ENCODE measurements at regions not wholly inside any gene's neighbourhood (a gene's known extent, or its start where the extent isn't known, plus 50 kb on each side); places are given as distances from the start of the nearest gene placed in this dataset.
A peak's percentile ranks its signal among the peaks of the same experiment; 100 is the strongest.

DNA sequence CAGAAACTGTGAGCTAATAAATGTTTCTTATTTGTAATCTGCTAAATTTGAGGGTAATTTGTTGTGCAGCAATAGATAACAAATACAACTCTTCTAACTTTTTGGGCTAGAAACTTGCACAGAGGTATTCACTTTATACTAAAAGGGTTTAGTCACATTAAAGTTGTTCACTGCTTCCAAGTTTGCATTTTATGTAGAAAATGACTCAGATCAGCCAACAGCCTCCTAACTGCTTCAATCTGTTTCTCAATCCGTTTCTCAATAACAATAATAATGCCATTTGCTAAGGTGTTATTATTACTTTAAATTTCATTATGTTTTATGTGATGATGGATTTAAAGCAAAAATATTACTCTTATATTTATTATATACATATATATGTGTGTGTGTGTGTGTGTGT, 213.9 kb downstream of the CENPW start:
- Mint-ChIP-seq H3K9me3 (ENCODE audit: unreplicated experiment) (no peaks in the 10 kb centered on the region), H3K36me3 (ENCODE audit: low read depth, unreplicated experiment) (no peaks in the 10 kb centered on the region), H3K27ac (ENCODE audit: unreplicated experiment) (no peak overlapping the region), H3K4me3 (ENCODE audit: unreplicated experiment) (no peak overlapping the region), H3K27me3 (ENCODE audit: low read depth, unreplicated experiment) (peaks cover 4% of the 10 kb centered on the region), H3K4me1 (ENCODE audit: low read depth, unreplicated experiment) (no peaks in the 10 kb centered on the region)
- H3K9ac ChIP-seq (ENCODE audit: low read length) = no peak overlapping the region
- H3K9me3 ChIP-seq (ENCODE audit: insufficient read depth, low read depth, low read length) = no peaks in the 10 kb centered on the region
- no peaks in the 10 kb centered on the region for H3K4me1 ChIP-seq (ENCODE audit: insufficient read depth, low read length)
- H3K4me2 ChIP-seq (ENCODE audit: low read length) = no peak overlapping the region
- FAIRE-seq (no peak), DNase-seq (ENCODE audit: low read depth) (no peak)
- H2AFZ ChIP-seq (ENCODE audit: low read depth, low read length) = no peak overlapping the region
- TF ChIP-seq, protein P1, sequence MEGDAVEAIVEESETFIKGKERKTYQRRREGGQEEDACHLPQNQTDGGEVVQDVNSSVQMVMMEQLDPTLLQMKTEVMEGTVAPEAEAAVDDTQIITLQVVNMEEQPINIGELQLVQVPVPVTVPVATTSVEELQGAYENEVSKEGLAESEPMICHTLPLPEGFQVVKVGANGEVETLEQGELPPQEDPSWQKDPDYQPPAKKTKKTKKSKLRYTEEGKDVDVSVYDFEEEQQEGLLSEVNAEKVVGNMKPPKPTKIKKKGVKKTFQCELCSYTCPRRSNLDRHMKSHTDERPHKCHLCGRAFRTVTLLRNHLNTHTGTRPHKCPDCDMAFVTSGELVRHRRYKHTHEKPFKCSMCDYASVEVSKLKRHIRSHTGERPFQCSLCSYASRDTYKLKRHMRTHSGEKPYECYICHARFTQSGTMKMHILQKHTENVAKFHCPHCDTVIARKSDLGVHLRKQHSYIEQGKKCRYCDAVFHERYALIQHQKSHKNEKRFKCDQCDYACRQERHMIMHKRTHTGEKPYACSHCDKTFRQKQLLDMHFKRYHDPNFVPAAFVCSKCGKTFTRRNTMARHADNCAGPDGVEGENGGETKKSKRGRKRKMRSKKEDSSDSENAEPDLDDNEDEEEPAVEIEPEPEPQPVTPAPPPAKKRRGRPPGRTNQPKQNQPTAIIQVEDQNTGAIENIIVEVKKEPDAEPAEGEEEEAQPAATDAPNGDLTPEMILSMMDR (IDR thresholded peaks at IDR 0.05; ENCODE audit: insufficient read depth, low read depth, low read length) = no peak
- no peak for TF ChIP-seq EZH2 (IDR thresholded peaks at IDR 0.05; ENCODE audit: insufficient read depth, low read length)
- no peaks in the 10 kb centered on the region for H3K79me2 ChIP-seq (ENCODE audit: insufficient read depth, low read length)
- no peak overlapping the region for H3K27ac ChIP-seq (ENCODE audit: low read depth, low read length)
- H3K4me3 ChIP-seq (ENCODE audit: insufficient read depth, low read depth, low read length) = no peak overlapping the region
- no peaks in the 10 kb centered on the region for H4K20me1 ChIP-seq (ENCODE audit: insufficient read depth, low read length)
- no peaks in the 10 kb centered on the region for H3K27me3 ChIP-seq (ENCODE audit: insufficient read depth, low read length)
- no peaks in the 10 kb centered on the region for H3K36me3 ChIP-seq (ENCODE audit: insufficient read depth, low read length)

DNA sequence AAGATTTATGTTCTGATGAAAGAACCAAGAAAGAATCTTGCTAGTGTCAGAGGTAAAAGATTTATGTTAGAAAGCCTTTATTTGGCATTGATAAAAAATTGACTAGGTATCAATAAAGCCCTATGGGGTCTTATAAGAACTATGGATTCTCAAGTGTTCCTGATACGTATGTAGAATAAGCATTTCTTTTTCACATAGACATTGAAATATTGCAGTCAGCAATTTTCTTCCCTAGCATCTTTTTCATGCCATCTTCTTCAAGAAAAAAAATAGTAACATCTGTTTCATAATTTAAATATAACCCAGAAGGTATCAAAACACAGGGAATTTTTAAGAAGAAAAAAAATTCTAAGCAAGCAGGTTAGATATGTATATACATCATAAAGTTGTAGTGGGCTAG, 230.6 kb downstream of the CENPW start:
- Histone ChIP-seq H3K9me3 (ENCODE audit: insufficient read depth, low read depth, low read length) (no peaks in the 10 kb centered on the region), H3K9ac (ENCODE audit: low read length) (no peak overlapping the region), H3K4me3 (ENCODE audit: insufficient read depth, low read depth, low read length) (no peak overlapping the region), H3K4me2 (ENCODE audit: low read length) (no peak overlapping the region), H2AFZ (ENCODE audit: low read depth, low read length) (no peak overlapping the region), H3K36me3 (ENCODE audit: insufficient read depth, low read length) (no peaks in the 10 kb centered on the region), H3K79me2 (ENCODE audit: insufficient read depth, low read length) (no peaks in the 10 kb centered on the region), H3K27ac (ENCODE audit: low read depth, low read length) (no peak overlapping the region), H3K27me3 (ENCODE audit: insufficient read depth, low read length) (no peaks in the 10 kb centered on the region), H4K20me1 (ENCODE audit: insufficient read depth, low read length) (no peaks in the 10 kb centered on the region), H3K4me1 (ENCODE audit: insufficient read depth, low read length) (no peaks in the 10 kb centered on the region)
- no peaks in the 10 kb centered on the region for H3K36me3 Mint-ChIP-seq (ENCODE audit: low read depth, unreplicated experiment)
- H3K9me3 Mint-ChIP-seq (ENCODE audit: unreplicated experiment) = no peaks in the 10 kb centered on the region
- FAIRE-seq = no peak
- H3K27ac Mint-ChIP-seq (ENCODE audit: unreplicated experiment) = no peak overlapping the region
- DNase-seq (ENCODE audit: low read depth) = no peak
- H3K4me1 Mint-ChIP-seq (ENCODE audit: low read depth, unreplicated experiment) = peaks cover 15% of the 10 kb centered on the region
- H3K4me3 Mint-ChIP-seq (ENCODE audit: unreplicated experiment) = no peak overlapping the region
- no peaks in the 10 kb centered on the region for H3K27me3 Mint-ChIP-seq (ENCODE audit: low read depth, unreplicated experiment)
- TF ChIP-seq, protein P1 (IDR thresholded peaks at IDR 0.05; ENCODE audit: insufficient read depth, low read depth, low read length) = no peak
- TF ChIP-seq EZH2 (IDR thresholded peaks at IDR 0.05; ENCODE audit: insufficient read depth, low read length) = no peak

DNA sequence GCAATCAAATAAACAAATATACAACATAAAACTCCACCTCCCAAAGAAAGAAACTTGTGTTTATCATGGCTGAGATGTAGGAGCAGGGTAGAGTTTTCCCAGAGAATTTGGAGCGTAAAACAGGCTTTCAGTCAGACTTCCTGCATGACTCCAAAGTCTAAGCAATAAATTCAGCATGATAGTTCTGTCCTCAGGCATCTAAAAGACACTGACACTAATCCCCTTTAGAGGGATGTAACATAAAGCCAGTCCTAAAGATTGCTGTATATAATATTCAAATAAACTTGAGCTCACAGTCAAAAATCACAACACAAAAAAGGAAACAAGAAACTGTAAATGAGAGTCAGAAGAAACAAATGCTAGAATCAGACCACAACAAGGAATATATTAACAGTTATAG, 234.4 kb downstream of the CENPW start:
- Mint-ChIP-seq H3K36me3 (ENCODE audit: low read depth, unreplicated experiment) (no peaks in the 10 kb centered on the region), H3K4me1 (ENCODE audit: low read depth, unreplicated experiment) (peaks cover 15% of the 10 kb centered on the region), H3K4me3 (ENCODE audit: unreplicated experiment) (no peak overlapping the region), H3K27ac (ENCODE audit: unreplicated experiment) (peak overlapping the region; percentile 60), H3K27me3 (ENCODE audit: low read depth, unreplicated experiment) (no peaks in the 10 kb centered on the region), H3K9me3 (ENCODE audit: unreplicated experiment) (no peaks in the 10 kb centered on the region)
- H3K36me3 ChIP-seq (ENCODE audit: insufficient read depth, low read length) = no peaks in the 10 kb centered on the region
- no peak overlapping the region for H2AFZ ChIP-seq (ENCODE audit: low read depth, low read length)
- DNase-seq (ENCODE audit: low read depth) (no peak), FAIRE-seq (no peak)
- H3K27me3 ChIP-seq (ENCODE audit: insufficient read depth, low read length) = no peaks in the 10 kb centered on the region
- no peaks in the 10 kb centered on the region for H4K20me1 ChIP-seq (ENCODE audit: insufficient read depth, low read length)
- H3K9me3 ChIP-seq (ENCODE audit: insufficient read depth, low read depth, low read length) = no peaks in the 10 kb centered on the region
- no peak for TF ChIP-seq EZH2 (IDR thresholded peaks at IDR 0.05; ENCODE audit: insufficient read depth, low read length)
- TF ChIP-seq, protein P1 (IDR thresholded peaks at IDR 0.05; ENCODE audit: insufficient read depth, low read depth, low read length) = no peak
- no peak overlapping the region for H3K9ac ChIP-seq (ENCODE audit: low read length)
- H3K79me2 ChIP-seq (ENCODE audit: insufficient read depth, low read length) = no peaks in the 10 kb centered on the region
- no peak overlapping the region for H3K4me3 ChIP-seq (ENCODE audit: insufficient read depth, low read depth, low read length)
- no peaks in the 10 kb centered on the region for H3K4me1 ChIP-seq (ENCODE audit: insufficient read depth, low read length)
- H3K4me2 ChIP-seq (ENCODE audit: low read length) = no peak overlapping the region
- H3K27ac ChIP-seq (ENCODE audit: low read depth, low read length) = no peak overlapping the region
